Vagina (tissue), 2 donors: ENCODE measurements at regions not wholly inside any gene's neighbourhood (a gene's known extent, or its start where the extent isn't known, plus 50 kb on each side); places are given as distances from the start of the nearest gene placed in this dataset.

ENCODE experiments used
- CTCF ChIP-seq, 3 experiments: fragments of 450-650 bp in 2 of 3; fragments of 200-600 bp in 1 of 3; sonication (generic) in 1 of 3; IDR thresholded peaks; one replicate each; pipeline ENCODE4 v1.5.1; 2017 to 2019; ENCODE audit warnings: antibody characterized with exemption in 3 of 3, mild to moderate bottlenecking in 2 of 3, moderate library complexity in 2 of 3
- POLR2A ChIP-seq, 2 donors: fragments of 450-650 bp; IDR thresholded peaks; one replicate each; pipeline ENCODE4 v1.6.1; 2017; ENCODE audit warnings: antibody characterized with exemption in 2 of 2, mild to moderate bottlenecking in 2 of 2, moderate library complexity in 2 of 2
- POLR2AphosphoS5 ChIP-seq, 2 donors: sonication (generic); formaldehyde crosslinking; IDR thresholded peaks; one replicate each; pipeline ENCODE4 v1.9.0; 2017; ENCODE audit warnings: antibody characterized with exemption in 2 of 2, mild to moderate bottlenecking in 2 of 2, low read depth in 1 of 2; ENCODE audit not compliant: insufficient read depth in 1 of 2

DNA sequence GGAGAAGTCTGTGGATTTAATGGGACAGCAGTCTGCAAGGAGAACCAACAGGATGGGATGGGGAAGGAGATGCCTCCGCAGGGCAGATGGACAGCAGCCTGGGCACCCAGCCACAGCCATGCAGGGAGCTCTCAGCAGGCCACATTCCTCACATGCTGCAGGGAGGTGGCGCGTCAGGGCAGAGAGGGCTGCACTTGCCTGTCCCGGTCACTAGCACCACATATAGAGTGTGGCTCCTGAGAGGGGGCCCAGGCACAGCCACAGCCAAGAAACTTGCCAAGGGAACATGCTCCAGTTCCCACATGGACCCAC is 86.8 kb upstream of the ZMIZ1 start:
- TF ChIP-seq CTCF (IDR thresholded peaks at IDR 0.05) (no peak), POLR2AphosphoS5 (IDR thresholded peaks at IDR 0.05; ENCODE audit: insufficient read depth in 1 of 2, low read depth in 1 of 2) (no peak), POLR2A (IDR thresholded peaks at IDR 0.05) (no peak)
